GM18507 (cell line): ENCODE measurements at regions not wholly inside any gene's neighbourhood (a gene's known extent, or its start where the extent isn't known, plus 50 kb on each side); places are given as distances from the start of the nearest gene placed in this dataset.
"Not testable (repeated sequence)": the region's sequence is repeated elsewhere in the genome, so short reads cannot be mapped to it uniquely, and the experiment has no call there.

Source experiments
- DNase-seq: peaks from one replicate; pipeline ENCODE4 v3.0.0; 2011; ENCODE audit warnings: low read depth; ENCODE audit not compliant: insufficient read length; ENCODE audit errors: extremely low spot score
- FAIRE-seq: peaks from 2 replicates; lab custom pipeline; 2011; peaks lifted over from hg19 to GRCh38; lab: Jason Lieb, UNC

DNA sequence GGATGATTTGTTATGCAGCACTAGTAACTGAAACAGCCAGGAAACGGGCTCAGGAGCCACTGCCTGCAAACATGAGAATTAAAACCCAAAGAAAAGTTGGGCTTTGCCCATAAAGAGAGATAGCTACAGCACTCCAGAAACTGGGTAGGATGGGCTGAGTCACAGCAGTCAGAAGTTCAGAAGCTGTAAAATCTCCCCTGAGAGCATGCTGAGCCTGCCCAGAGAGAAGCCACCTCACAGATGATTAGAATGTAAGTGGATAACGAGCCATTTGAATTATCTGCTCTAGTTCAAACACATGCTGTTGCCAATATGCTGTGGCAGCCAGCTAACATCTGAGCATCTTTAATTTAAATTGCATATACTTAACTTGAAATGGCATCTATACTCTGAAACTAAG is 388.1 kb upstream of the ACVR2A start:
- DNase-seq (no peak), FAIRE-seq (no peak)

DNA sequence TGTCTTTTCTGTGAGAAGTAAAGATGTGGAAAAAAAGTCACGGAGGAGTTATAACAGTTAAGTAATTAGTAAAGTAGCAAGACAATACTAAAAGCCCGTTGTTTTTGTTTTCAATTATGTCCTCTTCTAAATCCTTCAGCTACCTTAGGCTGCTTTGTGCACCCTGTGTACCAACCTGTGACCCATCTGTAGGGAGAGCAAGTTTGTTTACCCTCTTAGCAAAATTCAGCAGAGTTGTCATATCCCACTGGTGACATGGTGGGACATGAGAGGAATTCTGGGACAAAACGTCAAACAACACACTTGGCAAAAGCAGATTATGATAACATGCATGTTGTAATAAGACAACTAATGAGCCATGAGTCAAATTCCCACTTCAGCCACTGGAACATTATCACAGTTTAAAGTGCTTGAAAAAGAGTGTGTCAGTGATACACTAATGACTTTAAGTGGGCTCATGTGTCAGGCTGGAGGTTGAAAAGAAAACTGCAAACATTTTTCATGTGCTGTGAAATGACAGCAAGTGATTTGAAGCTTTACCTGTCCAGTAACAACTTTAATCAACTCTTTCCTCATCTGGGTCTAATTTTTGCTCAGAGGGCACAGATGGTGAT is 392.8 kb upstream of the ACVR2A start:
- FAIRE-seq (no peak), DNase-seq (no peak)

DNA sequence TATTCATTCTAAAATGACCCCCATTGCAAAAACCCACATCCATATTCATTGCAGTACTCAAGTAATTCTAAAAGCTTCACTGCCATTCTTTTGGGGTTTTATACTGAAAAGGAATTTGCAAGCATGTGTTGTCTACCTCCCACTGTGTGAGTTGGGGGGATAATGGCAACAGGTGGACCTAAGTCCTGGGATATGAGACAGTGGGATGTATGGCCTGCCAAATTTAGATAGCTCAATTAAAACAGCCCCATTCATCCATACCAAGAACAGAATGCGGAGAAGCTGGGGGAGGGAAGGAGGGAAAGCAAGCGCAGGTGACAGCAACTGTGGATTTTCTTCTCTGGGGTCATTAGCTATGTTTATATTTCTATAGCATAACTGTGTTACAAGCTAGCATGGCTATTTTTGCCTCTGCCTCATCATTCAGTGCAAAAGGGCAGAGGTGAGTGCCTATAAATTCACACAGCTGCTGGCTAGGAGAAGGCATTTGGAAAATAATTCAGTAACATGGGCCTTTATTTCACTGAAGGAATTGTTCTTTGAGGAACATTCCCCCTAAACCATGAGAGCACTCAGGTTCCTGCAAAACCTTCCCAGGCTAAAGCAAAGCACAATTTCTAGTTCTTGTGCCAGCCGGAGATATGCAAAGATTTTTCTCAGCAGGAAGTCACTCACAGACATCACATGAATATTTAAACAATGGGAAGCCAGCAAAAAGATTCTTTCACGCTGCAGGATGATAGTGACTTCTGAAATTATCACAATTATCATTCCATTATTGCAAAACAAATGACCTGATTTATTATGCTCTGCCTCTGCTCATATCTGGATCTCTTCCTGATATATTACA is 393.9 kb upstream of the ACVR2A start:
- FAIRE-seq (no peak), DNase-seq (no peak)

DNA sequence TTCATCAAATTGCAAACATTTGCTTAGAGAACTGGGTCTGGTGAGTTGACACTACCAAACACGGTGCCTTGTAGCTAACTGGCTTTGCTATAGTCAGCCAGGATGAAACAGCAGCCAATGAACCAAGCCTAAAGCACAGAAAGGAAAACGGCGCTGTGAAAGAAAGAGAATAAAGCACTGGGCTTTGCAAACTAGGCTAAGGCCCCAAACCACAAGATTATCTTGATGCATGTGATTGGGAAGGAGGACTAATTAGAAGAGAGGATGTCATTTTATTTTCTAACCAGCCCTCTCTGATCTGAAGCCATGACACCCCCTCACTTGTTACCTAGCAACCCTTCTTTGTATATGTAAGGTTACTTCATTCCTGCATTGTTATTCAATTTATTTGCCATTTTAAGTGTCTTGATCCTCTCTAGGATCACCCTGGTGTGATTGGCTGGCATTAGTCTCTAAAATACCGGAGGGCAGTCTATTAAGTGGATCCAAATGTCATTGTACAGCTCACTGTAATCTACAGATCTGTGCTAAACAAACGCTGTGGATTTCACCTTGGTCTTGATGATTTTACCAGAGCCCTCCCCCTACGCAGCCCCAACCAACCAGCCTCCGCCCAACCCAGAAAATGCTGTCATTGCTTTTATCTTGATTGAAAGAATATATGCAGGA is 395.4 kb upstream of the ACVR2A start:
- FAIRE-seq: no peak
- no peak for DNase-seq

DNA sequence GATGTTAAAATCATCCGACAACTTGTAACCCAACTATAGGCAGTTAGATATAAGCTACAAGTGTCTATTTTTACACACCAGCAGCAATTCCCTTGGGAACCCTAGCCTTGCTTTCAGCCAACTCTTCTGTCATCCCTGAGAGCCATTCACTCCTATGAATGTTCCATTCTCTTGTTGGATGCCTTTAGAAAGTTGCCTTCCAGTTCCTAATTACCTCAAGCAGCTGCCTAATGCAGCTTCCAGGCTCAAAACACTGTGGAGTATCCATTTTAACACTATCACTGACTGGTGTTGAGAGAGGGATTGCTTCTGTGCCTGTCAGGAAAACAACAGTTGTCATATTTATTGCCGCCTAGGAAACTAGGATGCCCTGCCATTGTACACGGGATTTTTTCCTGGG is 402.0 kb upstream of the ACVR2A start:
- no peak for DNase-seq

DNA sequence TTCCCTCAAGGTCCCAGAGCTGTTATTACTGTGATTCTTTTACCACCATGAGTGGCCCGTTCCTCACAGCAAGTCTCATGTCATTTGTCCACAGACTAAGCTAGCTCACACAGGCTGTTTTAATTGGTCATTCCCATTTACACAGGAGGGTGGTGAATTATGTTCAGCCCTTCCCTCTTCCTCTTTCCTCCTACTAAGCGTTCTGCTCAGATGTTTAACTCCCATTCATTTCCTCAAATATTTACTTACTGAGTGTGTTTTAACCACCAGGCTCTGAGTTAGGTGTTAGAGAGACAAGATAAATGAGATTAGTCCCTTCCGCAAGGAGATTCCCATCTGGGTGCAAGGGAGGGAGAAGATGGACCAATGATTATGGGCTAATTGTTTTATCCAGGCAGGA is 403.6 kb upstream of the ACVR2A start:
- FAIRE-seq (no peak), DNase-seq (no peak)

More for the DNA sequence above, 402.0 kb upstream of the ACVR2A start:
- no peak for FAIRE-seq

DNA sequence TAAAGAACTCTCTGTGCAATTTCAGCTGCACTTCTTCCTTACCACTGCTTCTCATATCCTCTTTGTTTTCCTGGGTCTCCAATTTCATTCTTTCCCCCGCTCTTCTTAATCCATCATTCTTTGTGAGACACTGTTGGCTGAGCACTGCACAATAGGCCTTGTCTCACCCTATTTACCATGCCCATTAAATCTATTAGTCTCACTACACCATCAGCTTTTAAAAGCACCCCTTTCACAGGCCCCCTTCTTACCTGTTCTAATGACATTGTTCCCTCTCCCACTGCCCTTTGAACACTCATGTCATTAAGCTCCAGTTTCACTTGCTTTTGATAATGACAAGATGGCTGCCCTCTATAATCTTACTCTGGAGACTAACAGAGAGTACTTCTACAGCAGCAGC is 404.1 kb upstream of the ACVR2A start:
- DNase-seq: no peak
- no peak for FAIRE-seq

DNA sequence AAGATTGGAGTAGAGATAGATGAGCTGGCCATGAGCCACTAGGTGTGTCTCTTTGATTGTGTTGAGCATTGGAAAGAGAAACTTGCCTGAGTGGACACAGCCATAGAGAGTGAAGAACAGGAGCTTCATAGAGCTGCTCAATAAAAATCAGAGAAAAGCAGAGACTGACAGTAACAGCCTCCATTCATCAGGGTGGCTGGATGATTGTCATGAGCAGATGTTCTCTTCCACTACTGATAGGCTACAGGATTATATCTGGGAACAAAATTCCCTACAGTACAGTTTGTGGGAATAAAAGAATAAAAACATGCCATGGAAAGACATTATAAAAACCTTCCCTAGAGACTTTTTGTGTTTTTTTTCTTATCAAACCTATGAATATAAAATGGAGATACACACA is 404.8 kb upstream of the ACVR2A start:
- no peak for FAIRE-seq
- DNase-seq: no peak

DNA sequence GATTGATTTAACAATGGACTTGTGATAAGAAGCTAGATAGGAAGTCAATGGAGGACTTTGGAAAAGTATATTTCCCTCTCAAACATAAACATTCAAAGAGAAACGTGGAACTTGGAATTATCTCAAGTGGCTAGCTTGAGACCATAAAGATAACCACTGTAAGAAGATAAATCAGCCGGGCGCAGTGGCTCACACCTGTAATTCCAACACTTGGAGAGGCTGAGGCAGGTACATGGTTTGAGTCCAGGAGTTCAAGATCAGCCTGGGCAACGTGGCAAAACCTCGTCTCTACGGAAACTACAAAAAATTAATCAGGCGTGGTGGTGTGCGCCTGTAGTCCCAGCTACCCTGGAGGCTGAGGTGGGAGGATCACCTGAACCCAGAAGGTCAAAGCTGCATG is 405.9 kb upstream of the ACVR2A start:
- no peak for FAIRE-seq
- DNase-seq: no peak

DNA sequence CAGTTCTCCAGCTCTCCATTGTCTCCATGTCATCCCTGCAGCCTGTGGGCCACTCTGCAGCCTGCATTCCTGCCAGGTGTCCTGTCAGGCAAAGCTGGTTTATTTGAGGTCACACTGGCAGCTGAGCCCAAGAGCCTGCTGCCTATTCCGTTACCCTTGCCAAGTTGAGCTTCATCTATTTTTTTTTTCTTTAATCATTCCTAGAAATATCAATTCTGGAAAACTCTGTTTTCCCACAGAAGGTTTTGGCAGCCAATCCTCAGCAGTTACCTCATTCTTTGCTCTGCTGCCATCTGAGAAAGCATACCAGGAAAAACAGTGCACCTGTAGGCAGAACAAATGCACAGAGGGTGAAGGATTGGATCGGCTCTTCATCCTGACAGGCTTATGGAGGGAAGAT is 411.0 kb upstream of the ACVR2A start:
- FAIRE-seq: no peak
- no peak for DNase-seq

DNA sequence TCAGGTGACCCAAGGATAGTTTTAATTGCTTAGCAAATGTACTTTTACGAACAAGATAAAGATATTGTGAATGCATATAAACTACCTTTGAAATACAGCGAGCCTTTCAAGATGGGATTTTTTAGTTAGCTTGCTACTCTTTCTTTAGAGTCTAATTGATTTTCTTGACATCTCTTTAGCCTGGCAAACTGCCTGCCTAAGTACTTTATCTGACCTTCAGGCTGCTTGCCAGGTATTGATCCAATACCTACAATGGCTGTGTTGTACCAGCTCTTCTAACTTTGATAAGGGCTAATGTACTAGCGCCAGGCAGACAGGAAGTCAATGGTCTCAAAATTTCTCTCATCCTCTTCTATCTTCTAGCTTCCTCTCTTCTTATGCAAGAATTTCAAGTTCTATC is 414.4 kb upstream of the ACVR2A start:
- FAIRE-seq: no peak

DNA sequence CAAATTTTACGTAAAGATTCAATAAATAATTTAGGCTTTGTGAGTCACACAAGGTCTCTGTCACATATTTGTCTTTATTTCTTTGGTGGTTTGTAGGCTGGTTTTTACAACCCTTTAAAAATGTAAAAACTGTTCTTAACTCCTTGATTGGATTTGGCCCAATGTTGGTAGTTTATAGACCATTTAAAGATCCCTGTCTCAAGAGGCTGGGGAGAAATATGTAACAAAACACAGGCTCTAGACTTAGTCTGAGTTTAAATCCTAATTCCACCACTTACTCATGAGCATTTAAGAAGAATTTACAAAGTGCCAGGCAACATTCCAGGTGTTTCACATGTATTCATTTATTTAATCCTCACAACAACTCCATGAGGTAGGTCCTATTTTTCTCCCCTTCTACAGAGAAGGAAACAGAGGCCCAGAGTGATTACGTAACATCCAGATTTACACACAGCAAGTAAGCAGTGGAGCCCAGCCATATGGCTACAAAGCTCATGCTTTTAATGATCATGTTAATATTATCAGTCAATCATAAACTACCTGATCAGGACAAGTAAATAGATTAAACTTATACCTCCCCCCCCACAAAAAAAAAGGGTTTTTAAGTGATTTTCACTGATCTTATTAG is 416.6 kb upstream of the ACVR2A start:
- no peak for DNase-seq
- no peak for FAIRE-seq

More for the DNA sequence above, 414.4 kb upstream of the ACVR2A start:
- no peak for DNase-seq

DNA sequence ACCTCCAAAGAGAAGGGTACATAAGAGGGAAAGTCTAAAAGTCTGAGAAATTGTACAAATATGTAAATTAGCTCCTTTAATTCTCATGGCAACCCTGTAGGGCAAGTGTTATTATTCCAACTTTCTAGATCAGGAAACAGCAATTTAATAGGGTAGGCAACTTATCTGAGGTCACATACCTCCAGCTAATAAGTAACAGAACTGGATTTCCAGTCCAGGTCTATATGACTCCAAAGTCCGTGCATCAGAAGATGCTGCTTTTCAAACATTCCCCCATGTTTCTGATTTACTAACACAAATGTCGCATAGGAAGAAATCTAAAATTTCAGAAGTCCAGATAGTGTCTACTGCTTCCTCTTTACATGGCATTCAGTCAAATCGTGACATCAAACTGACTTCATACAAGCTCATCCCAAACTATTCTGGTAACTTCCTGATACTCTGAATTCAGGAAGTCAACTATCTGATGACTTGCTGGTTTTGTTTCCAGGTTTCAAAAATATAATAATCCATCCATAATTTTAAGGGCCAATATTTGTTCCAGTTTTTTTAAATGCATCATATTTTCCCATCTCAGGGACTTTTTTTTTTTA is 419.3 kb upstream of the ACVR2A start:
- no peak for DNase-seq
- FAIRE-seq: no peak

DNA sequence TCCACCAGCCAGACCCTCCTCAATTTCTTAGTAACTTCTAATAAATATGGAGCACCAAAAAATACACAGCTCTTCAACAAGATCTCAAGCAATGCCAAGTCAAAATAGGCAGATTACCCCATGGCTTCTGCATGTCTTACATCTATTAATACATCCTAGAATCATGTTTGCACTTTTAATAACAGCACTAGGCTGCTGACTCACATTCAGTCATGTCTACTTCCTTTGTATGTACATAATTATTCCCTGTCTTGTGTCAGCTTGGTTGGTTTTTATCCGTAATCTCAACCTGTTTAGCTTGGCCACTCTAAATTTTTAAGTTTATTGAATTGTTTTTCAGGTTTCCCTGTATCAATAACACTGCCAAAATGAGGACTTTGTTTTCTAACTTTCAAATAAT is 420.1 kb upstream of the ACVR2A start:
- FAIRE-seq (no peak), DNase-seq (no peak)

DNA sequence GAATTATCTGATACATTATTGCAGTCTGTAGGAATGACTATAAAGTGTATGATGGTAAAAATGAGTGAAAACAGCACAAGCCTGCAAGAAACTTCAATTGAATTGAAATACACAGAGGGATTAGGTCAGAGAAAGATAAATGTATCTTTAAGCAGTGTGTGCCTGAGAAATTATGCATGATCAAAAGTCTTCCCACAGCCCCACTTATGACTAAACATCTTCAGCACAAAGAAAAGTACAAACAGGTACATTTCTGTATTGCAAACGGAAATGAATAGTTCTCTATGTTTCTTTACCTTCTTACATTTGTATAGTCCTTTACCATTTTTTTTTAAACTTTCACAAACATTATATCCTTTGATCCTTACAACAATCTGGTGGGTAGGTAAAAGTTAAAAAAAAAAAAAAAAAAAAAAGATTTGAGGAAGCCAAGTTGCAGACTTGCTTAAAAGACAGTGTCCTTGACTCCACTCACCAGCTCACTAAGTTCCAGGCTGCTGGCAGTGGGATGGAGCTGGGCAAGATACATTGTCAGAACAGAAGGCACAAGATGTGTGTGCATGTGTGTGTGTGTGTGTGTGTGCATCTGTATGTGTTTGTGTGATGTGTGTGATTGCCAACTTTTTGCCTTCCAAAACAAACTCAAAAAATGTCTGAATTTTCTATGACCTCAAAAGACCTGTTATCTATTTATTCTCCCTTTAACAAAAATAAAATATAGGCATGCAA is 423.7 kb upstream of the ACVR2A start:
- no peak for DNase-seq
- FAIRE-seq: no peak

GRCh38 chr2:147420517-147420916 is 424.3 kb upstream of the ACVR2A start:
- FAIRE-seq: no peak
- DNase-seq: no peak

DNA sequence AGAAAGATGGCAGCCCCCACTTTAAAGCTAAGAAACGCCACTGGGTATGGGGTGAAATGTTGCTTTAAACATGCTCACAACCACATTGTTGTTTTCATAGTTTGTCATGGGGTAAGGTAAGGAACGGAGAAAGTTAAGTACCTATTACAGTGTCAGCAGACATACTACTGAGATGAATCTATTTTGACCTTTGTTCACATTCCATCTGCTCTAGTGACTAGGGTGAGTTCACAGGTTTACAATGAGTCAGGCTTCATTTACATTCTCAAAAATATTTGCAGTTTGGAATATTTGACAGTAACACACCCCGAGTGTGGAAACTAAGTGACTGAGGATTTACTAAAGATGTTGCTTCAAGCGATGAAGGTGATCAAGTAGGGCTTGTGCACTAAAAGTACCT is 428.7 kb upstream of the ACVR2A start:
- DNase-seq (no peak), FAIRE-seq (no peak)

- FAIRE-seq, DNase-seq: not testable (repeated sequence)
These were observed 430.2 kb upstream of the ACVR2A start for GRCh38 chr2:147414656-147415055.

DNA sequence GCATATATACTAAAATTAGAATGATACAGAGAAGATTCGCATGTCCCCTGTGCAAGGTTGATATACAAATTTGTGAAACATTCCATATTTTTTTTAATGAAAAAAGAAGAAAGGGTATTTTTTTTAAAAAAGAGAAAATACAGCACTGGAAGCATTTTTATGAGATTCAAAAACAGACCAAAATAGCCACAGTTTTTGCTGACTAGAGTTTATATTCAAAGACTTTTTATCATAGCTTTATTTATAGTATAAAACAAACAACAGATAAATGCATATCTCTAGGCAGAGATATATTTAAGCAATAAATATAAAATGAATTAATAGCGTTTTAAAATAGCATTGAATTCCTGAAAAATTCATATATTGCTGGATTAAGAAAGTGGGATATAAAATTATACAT is 436.5 kb upstream of the ACVR2A start:
- FAIRE-seq: no peak
- no peak for DNase-seq
